Stimulated activated CD8-positive, alpha-beta memory T cell treated with anti-CD3 and anti-CD28 coated beads, Interleukin-4, amount 100 ng/mL, for 4 hours (primary cell): ENCODE measurements at regions not wholly inside any gene's neighbourhood (a gene's known extent, or its start where the extent isn't known, plus 50 kb on each side); places are given as distances from the start of the nearest gene placed in this dataset.

ENCODE experiments used
- DNase-seq, 2 donors: peaks; one replicate each; pipeline ENCODE4 v3.0.0-alpha.2; 2020; ENCODE audit warnings: low read depth in 2 of 2, low spot score in 1 of 2

- no peak for DNase-seq
Measured at GRCh38 chr16:72355561-72355960, 183.6 kb upstream of the PMFBP1 start.

- no peak for DNase-seq
Measured at GRCh38 chr16:72349719-72350118, 177.8 kb upstream of the PMFBP1 start.

- no peak for DNase-seq
Measured at GRCh38 chr16:72332926-72333325, 161.0 kb upstream of the PMFBP1 start.

- no peak for DNase-seq
Measured at GRCh38 chr16:72324578-72324977, 152.6 kb upstream of the PMFBP1 start.

- DNase-seq = no peak
Measured at GRCh38 chr16:72317446-72317845, 145.5 kb upstream of the PMFBP1 start.

- DNase-seq = no peak
Measured at GRCh38 chr16:72313903-72314302, 141.9 kb upstream of the PMFBP1 start.

- no peak for DNase-seq
Measured at GRCh38 chr16:72312828-72313227, 140.9 kb upstream of the PMFBP1 start.

- no peak for DNase-seq
Measured at GRCh38 chr16:72311426-72311825, 139.5 kb upstream of the PMFBP1 start.

- DNase-seq = no peak
Measured at GRCh38 chr16:72309001-72309400, 137.0 kb upstream of the PMFBP1 start.

GRCh38 chr16:72308396-72308795, 136.4 kb upstream of the PMFBP1 start:
- no peak for DNase-seq

GRCh38 chr16:72302332-72302731, 130.4 kb upstream of the PMFBP1 start:
- no peak for DNase-seq

- no peak for DNase-seq
Measured at GRCh38 chr16:72301523-72302236, 129.7 kb upstream of the PMFBP1 start.

- no peak for DNase-seq
Measured at GRCh38 chr16:72300892-72301291, 128.9 kb upstream of the PMFBP1 start.

- DNase-seq = no peak
Measured at GRCh38 chr16:72299684-72300243, 127.8 kb upstream of the PMFBP1 start.

- DNase-seq = no peak
Measured at GRCh38 chr16:72298961-72299360, 127.0 kb upstream of the PMFBP1 start.

- DNase-seq = no peak
Measured at GRCh38 chr16:72295914-72296313, 124.0 kb upstream of the PMFBP1 start.

- DNase-seq = no peak
Measured at GRCh38 chr16:72291531-72291981, 119.6 kb upstream of the PMFBP1 start.

GRCh38 chr16:72291121-72291520, 119.2 kb upstream of the PMFBP1 start:
- DNase-seq = no peak

- DNase-seq = no peak
Measured at GRCh38 chr16:72287649-72288048, 115.7 kb upstream of the PMFBP1 start.

GRCh38 chr16:72286936-72287620, 115.1 kb upstream of the PMFBP1 start:
- no peak for DNase-seq

- no peak for DNase-seq
Measured at GRCh38 chr16:72285728-72286127, 113.8 kb upstream of the PMFBP1 start.

GRCh38 chr16:72285324-72285723, 113.4 kb upstream of the PMFBP1 start:
- DNase-seq = no peak
